ENCODE measurements at regions not wholly inside any gene's neighbourhood (a gene's known extent, or its start where the extent isn't known, plus 50 kb on each side); places are given as distances from the start of the nearest gene placed in this dataset.
"Not testable (repeated sequence)": the region's sequence is repeated elsewhere in the genome, so short reads cannot be mapped to it uniquely, and the experiment has no call there.

DNA sequence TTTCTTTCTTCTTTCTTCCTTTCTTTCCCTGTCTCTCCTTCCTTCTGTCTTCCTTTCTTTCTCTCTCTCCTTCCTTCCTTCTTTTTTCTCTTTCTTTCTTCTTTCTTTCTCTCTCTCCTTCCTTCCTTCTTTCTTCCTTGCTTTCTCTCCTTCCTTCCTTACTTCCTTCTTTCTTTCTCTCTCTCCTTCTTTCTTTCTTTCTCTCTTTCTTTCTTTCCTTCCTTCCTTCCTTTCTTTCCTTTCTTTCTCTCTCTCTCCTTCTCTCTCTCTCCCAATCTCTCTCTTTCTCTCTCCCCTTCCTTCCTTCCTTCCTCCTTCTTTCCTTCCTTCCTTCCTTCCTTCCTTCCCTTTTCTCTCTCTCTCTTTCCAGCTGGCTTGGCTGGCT, 2806.6 kb downstream of the RPIA start:
- CTCF ChIA-PET; H3K27me3 ChIP-seq (ENCODE audit: control insufficient read depth, insufficient read depth, low read length); DNase-seq (ENCODE audit: low read depth, low spot score); H3K4me3 ChIP-seq (ENCODE audit: low read depth, low read length); POLR2A ChIA-PET; H3K27ac ChIP-seq (ENCODE audit: low read depth, low read length): not testable (repeated sequence)
- peaks cover 38% of the 10 kb centered on the region for H3K9me3 ChIP-seq (ENCODE audit: control insufficient read depth, insufficient read depth, low read length)

GRCh38 chr2:91498513-91499250, 2807.2 kb downstream of the RPIA start:
- H3K27me3 ChIP-seq (ENCODE audit: control insufficient read depth, insufficient read depth, low read length); H3K27ac ChIP-seq (ENCODE audit: low read depth, low read length); POLR2A ChIA-PET; DNase-seq (ENCODE audit: low read depth, low spot score); H3K4me3 ChIP-seq (ENCODE audit: low read depth, low read length); CTCF ChIA-PET: not testable (repeated sequence)
- H3K9me3 ChIP-seq (ENCODE audit: control insufficient read depth, insufficient read depth, low read length), result peaks cover 43% of the 10 kb centered on the region

DNA sequence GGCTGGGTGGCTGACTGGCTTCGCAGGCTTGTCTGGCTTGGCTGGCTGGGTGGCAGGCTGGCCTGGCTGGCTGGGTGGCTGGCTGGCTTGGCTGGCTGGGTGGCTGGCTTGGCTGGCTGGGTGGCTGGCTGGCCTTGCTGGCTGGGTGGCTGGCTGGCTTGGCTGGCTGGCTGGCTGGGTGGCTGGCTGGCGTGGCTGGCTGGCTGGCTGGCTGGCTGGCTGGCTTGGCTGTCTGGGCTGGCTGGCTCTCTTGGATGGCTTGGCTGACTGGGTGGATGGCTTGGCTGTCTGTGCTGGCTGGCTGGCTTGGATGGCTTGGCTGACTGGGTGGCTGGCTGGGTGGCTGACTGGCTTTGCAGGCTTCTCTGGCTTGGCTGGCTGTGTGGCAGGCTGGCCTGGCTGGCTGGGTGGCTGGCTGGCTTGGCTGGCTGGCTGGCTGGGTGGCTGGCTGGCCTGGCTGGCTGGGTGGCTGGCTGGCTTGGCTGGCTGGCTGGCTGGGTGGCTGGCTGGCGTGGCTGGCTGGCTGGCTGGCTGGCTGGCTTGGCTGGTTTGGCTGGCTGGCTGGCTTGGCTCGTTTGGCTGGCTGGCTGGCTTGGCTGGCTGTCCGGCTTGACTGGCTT, 2808.1 kb downstream of the RPIA start:
- DNase-seq (ENCODE audit: low read depth, low spot score); POLR2A ChIA-PET; CTCF ChIA-PET; H3K4me3 ChIP-seq (ENCODE audit: low read depth, low read length); H3K27me3 ChIP-seq (ENCODE audit: control insufficient read depth, insufficient read depth, low read length); H3K27ac ChIP-seq (ENCODE audit: low read depth, low read length): not testable (repeated sequence)
- H3K9me3 ChIP-seq (ENCODE audit: control insufficient read depth, insufficient read depth, low read length), result peaks cover 52% of the 10 kb centered on the region

- POLR2A ChIA-PET, CTCF ChIA-PET: not testable (repeated sequence)
These were observed 2808.9 kb downstream of the RPIA start for GRCh38 chr2:91500246-91500977.

GRCh38 chr2:91500978-91501310, 2809.5 kb downstream of the RPIA start:
- H3K27ac ChIP-seq (ENCODE audit: low read depth, low read length); H3K4me3 ChIP-seq (ENCODE audit: low read depth, low read length); POLR2A ChIA-PET; H3K27me3 ChIP-seq (ENCODE audit: control insufficient read depth, insufficient read depth, low read length); DNase-seq (ENCODE audit: low read depth, low spot score); CTCF ChIA-PET: not testable (repeated sequence)
- peaks cover 54% of the 10 kb centered on the region for H3K9me3 ChIP-seq (ENCODE audit: control insufficient read depth, insufficient read depth, low read length)

More at GRCh38 chr2:91500246-91500977, 2808.9 kb downstream of the RPIA start:
- peaks cover 54% of the 10 kb centered on the region for H3K9me3 ChIP-seq (ENCODE audit: control insufficient read depth, insufficient read depth, low read length)
- not testable (repeated sequence) for H3K27me3 ChIP-seq (ENCODE audit: control insufficient read depth, insufficient read depth, low read length); DNase-seq (ENCODE audit: low read depth, low spot score); H3K27ac ChIP-seq (ENCODE audit: low read depth, low read length); H3K4me3 ChIP-seq (ENCODE audit: low read depth, low read length)

DNA sequence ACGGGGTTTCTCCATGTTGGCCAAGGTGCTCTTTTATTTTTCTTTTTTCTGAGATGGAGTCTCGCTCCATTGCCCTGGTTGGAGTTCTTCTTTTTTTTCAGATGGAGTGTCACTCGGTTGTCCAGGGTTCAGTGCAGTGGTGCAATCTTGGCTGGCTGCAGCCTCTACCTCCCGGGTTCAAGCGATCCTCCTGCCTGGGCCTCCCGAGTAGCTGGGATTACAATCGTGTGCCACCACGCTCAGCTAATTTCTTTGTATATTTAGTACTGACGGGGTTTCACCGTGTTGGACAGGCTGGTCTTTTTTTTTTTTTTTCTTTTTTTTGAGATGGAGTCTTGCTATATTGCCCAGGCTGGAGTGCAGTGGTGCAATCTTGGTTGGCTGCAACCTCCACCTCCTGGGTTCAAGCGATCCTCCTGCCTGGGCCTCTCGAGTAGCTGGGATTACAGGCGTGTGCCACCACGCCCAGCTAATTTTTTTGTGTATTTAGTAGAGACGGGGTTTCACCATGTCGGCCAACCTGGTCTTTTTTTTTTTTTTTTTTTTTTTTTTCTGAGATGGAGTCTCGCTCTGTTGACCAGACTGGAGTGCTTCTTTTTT, 2810.1 kb downstream of the RPIA start:
- H3K9me3 ChIP-seq (ENCODE audit: control insufficient read depth, insufficient read depth, low read length), result peaks cover 54% of the 10 kb centered on the region
- H3K4me3 ChIP-seq (ENCODE audit: low read depth, low read length); H3K27ac ChIP-seq (ENCODE audit: low read depth, low read length); CTCF ChIA-PET; POLR2A ChIA-PET; DNase-seq (ENCODE audit: low read depth, low spot score); H3K27me3 ChIP-seq (ENCODE audit: control insufficient read depth, insufficient read depth, low read length): not testable (repeated sequence)

GRCh38 chr2:91503572-91503958, 2812.1 kb downstream of the RPIA start:
- H3K27ac ChIP-seq (ENCODE audit: low read depth, low read length); H3K27me3 ChIP-seq (ENCODE audit: control insufficient read depth, insufficient read depth, low read length); DNase-seq (ENCODE audit: low read depth, low spot score); H3K4me3 ChIP-seq (ENCODE audit: low read depth, low read length); POLR2A ChIA-PET; CTCF ChIA-PET: not testable (repeated sequence)
- H3K9me3 ChIP-seq (ENCODE audit: control insufficient read depth, insufficient read depth, low read length), result peaks cover 54% of the 10 kb centered on the region

GRCh38 chr2:91503959-91504741, 2812.7 kb downstream of the RPIA start:
- DNase-seq (ENCODE audit: low read depth, low spot score); POLR2A ChIA-PET; H3K27ac ChIP-seq (ENCODE audit: low read depth, low read length); CTCF ChIA-PET; H3K27me3 ChIP-seq (ENCODE audit: control insufficient read depth, insufficient read depth, low read length); H3K4me3 ChIP-seq (ENCODE audit: low read depth, low read length): not testable (repeated sequence)
- H3K9me3 ChIP-seq (ENCODE audit: control insufficient read depth, insufficient read depth, low read length), result peaks cover 53% of the 10 kb centered on the region

DNA sequence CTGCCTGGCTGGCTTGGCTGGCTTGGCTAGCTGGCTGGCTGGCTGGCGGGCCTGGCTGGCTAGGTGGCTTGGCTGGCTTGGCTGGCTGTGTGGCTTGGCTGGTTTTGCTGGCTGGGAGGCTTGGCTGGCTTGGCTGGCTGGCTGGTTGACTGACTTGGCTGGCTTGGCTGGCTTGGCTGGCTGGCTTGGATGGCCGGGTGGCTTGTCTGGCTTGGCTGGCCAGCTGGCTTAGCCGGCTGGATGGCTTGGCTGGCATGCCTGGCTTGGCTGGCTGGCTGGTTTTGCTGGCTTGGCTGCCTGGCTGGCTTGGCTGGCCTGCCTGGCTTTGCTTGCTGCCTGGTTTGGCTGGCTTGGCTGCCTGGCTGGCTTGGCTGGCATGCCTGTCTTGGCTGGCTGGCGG, 2817.3 kb downstream of the RPIA start:
- H3K27me3 ChIP-seq (ENCODE audit: control insufficient read depth, insufficient read depth, low read length); H3K27ac ChIP-seq (ENCODE audit: low read depth, low read length); H3K4me3 ChIP-seq (ENCODE audit: low read depth, low read length); CTCF ChIA-PET; DNase-seq (ENCODE audit: low read depth, low spot score); POLR2A ChIA-PET: not testable (repeated sequence)
- H3K9me3 ChIP-seq (ENCODE audit: control insufficient read depth, insufficient read depth, low read length), result peaks cover 20% of the 10 kb centered on the region; the same call in 1 of the 2 replicates

DNA sequence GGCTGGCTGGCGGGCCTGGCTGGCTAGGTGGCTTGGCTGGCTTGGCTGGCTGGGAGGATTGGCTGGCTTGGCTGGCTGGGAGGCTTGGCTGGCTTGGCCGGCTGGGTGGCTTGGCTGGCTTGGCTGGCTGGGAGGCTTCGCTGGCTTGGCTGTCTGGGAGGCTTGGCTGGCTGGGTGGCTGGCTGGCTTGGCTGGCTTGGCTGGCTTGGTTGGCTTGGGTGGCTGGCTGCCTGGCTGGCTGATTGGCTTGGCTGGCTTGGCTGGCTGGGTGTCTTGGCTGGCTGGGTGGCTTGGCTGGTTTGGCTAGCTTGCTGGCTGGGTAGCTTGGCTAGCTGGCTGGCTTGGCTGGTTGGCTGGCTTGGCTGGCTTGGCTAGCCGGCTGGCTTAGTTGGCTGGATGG, 2817.8 kb downstream of the RPIA start:
- H3K27me3 ChIP-seq (ENCODE audit: control insufficient read depth, insufficient read depth, low read length); H3K27ac ChIP-seq (ENCODE audit: low read depth, low read length); DNase-seq (ENCODE audit: low read depth, low spot score); CTCF ChIA-PET; H3K4me3 ChIP-seq (ENCODE audit: low read depth, low read length); POLR2A ChIA-PET: not testable (repeated sequence)
- peaks cover 15% of the 10 kb centered on the region; the same call in 1 of the 2 replicates for H3K9me3 ChIP-seq (ENCODE audit: control insufficient read depth, insufficient read depth, low read length)

GRCh38 chr2:91511166-91511565, 2819.7 kb downstream of the RPIA start:
- H3K4me3 ChIP-seq (ENCODE audit: low read depth, low read length); CTCF ChIA-PET; DNase-seq (ENCODE audit: low read depth, low spot score); H3K27me3 ChIP-seq (ENCODE audit: control insufficient read depth, insufficient read depth, low read length); POLR2A ChIA-PET; H3K27ac ChIP-seq (ENCODE audit: low read depth, low read length): not testable (repeated sequence)
- H3K9me3 ChIP-seq (ENCODE audit: control insufficient read depth, insufficient read depth, low read length), result peaks cover 11% of the 10 kb centered on the region; the same call in 1 of the 2 replicates

Data from AG04450 (cell line).